ENCODE measurements at regions not wholly inside any gene's neighbourhood (a gene's known extent, or its start where the extent isn't known, plus 50 kb on each side); places are given as distances from the start of the nearest gene placed in this dataset.

GRCh38 chr5:106417566-106417965 is 1253.2 kb downstream of the EFNA5 start:
- TF ChIP-seq CTCF (IDR thresholded peaks at IDR 0.05) (no peak), POLR2A (IDR thresholded peaks at IDR 0.05) (no peak)

All from right lobe of liver (tissue), 4 donors.